ENCODE measurements at regions not wholly inside any gene's neighbourhood (a gene's known extent, or its start where the extent isn't known, plus 50 kb on each side); places are given as distances from the start of the nearest gene placed in this dataset.

DNA sequence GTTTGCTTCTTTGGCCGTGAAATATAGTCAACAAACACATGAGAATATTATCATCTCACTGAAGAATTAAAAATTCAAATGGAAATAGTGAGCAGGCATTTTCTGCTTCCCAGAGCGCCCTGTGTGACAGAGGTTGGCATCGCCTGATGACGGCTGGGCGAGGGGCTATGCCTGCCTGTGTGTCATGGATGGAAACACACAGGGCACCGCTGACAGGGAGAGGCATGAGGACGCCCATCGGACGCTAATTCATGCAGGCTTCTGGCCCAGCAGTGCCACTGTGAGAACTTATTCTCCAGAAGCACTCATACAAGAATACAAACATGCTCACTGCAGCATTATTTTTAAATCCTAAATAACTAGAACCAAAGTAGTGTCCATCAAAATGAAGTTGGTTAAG lies 61.4 kb upstream of the OTOS start:
- TF ChIP-seq SMAD5 (IDR thresholded peaks at IDR 0.05; ENCODE audit: low read depth) (no peak), CHD4 (IDR thresholded peaks at IDR 0.05) (no peak), PML (IDR thresholded peaks at IDR 0.05; ENCODE audit: low read length) (no peak), CHD2 (IDR thresholded peaks at IDR 0.05; ENCODE audit: borderline replicate concordance, low read depth, low read length) (no peak), POLR2A (IDR thresholded peaks at IDR 0.05; ENCODE audit: low read depth, low read length) (no peak), JUND (IDR thresholded peaks at IDR 0.05; ENCODE audit: low read depth, low read length) (no peak), ASH2L (IDR thresholded peaks at IDR 0.05; ENCODE audit: borderline replicate concordance, low read depth) (no peak)
- TF ChIP-seq, protein P1, sequence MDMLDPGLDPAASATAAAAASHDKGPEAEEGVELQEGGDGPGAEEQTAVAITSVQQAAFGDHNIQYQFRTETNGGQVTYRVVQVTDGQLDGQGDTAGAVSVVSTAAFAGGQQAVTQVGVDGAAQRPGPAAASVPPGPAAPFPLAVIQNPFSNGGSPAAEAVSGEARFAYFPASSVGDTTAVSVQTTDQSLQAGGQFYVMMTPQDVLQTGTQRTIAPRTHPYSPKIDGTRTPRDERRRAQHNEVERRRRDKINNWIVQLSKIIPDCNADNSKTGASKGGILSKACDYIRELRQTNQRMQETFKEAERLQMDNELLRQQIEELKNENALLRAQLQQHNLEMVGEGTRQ (IDR thresholded peaks at IDR 0.05; ENCODE audit: borderline replicate concordance, low read depth, low read length), result no peak
- TF ChIP-seq, protein P2, sequence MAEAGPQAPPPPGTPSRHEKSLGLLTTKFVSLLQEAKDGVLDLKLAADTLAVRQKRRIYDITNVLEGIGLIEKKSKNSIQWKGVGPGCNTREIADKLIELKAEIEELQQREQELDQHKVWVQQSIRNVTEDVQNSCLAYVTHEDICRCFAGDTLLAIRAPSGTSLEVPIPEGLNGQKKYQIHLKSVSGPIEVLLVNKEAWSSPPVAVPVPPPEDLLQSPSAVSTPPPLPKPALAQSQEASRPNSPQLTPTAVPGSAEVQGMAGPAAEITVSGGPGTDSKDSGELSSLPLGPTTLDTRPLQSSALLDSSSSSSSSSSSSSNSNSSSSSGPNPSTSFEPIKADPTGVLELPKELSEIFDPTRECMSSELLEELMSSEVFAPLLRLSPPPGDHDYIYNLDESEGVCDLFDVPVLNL (IDR thresholded peaks at IDR 0.05; ENCODE audit: low read depth, low read length), result no peak

Data from GM12878 (cell line).